OCI-LY1 (cell line): ENCODE measurements at regions not wholly inside any gene's neighbourhood (a gene's known extent, or its start where the extent isn't known, plus 50 kb on each side); places are given as distances from the start of the nearest gene placed in this dataset.

ENCODE experiments used
- H2AFZ ChIP-seq: fragments of 200-600 bp; sonication (generic), shearing (Covaris generic); 2 replicates; pipeline ENCODE4 v1.6.0; 2014; ENCODE audit warnings: antibody characterized with exemption, mild to moderate bottlenecking, low read length
- H3F3A ChIP-seq: fragments of 200-600 bp; sonication (generic), shearing (Covaris generic); 2 replicates; pipeline ENCODE4 v1.6.0; 2014; ENCODE audit warnings: mild to moderate bottlenecking, antibody characterized with exemption, low read length, moderate library complexity; ENCODE audit not compliant: insufficient read depth
- H3K27ac ChIP-seq: fragments of 200-600 bp; sonication (generic); 2 replicates; pipeline ENCODE4 v1.5.1; 2014; ENCODE audit warnings: low read length, mixed run types, mild to moderate bottlenecking, low read depth; ENCODE audit not compliant: poor library complexity, severe bottlenecking
- H3K27me3 ChIP-seq: fragments of 200-600 bp; sonication (generic); 2 replicates; pipeline ENCODE4 v1.6.0; 2014; ENCODE audit warnings: antibody characterized with exemption, mild to moderate bottlenecking, low read length, moderate library complexity; ENCODE audit not compliant: insufficient read depth
- H3K36me3 ChIP-seq: fragments of 200-600 bp; sonication (generic); 2 replicates; pipeline ENCODE4 v1.6.1; 2014; ENCODE audit warnings: mild to moderate bottlenecking, antibody characterized with exemption, low read length, moderate library complexity, mixed read lengths; ENCODE audit not compliant: insufficient read depth
- H3K4me1 ChIP-seq: fragments of 200-600 bp; sonication (generic); 2 replicates; pipeline ENCODE4 v1.5.1; 2014; ENCODE audit warnings: mild to moderate bottlenecking, low read length, moderate library complexity; ENCODE audit not compliant: insufficient read depth, severe bottlenecking
- H3K4me2 ChIP-seq: fragments of 200-600 bp; sonication (generic), shearing (Covaris generic); 2 replicates; pipeline ENCODE4 v1.6.1; 2014; ENCODE audit warnings: low read length
- H3K4me3 ChIP-seq: fragments of 200-600 bp; sonication (generic); 2 replicates; pipeline ENCODE4 v1.5.1; 2014; ENCODE audit warnings: low read length, low read depth, mild to moderate bottlenecking, mixed read lengths; ENCODE audit not compliant: poor library complexity, severe bottlenecking
- H3K79me2 ChIP-seq: fragments of 200-600 bp; shearing (Covaris generic); 2 replicates; pipeline ENCODE4 v1.6.1; 2016; ENCODE audit warnings: mixed run types, low read length, mixed read lengths; ENCODE audit not compliant: insufficient read depth
- H3K9ac ChIP-seq: fragments of 200-600 bp; sonication (generic), shearing (Covaris generic); 2 replicates; pipeline ENCODE4 v1.6.1; 2014; ENCODE audit warnings: mild to moderate bottlenecking, low read length, mixed read lengths
- H3K9me2 ChIP-seq: fragments of 200-600 bp; sonication (generic), shearing (Covaris generic); 2 replicates; pipeline ENCODE4 v1.6.1; 2014; ENCODE audit warnings: low read depth, mild to moderate bottlenecking, low read length, mixed read lengths
- H3K9me3 ChIP-seq: fragments of 200-600 bp; shearing (Covaris generic); 2 replicates; pipeline ENCODE4 v1.6.1; 2014; ENCODE audit warnings: low read length, mixed read lengths
- H4K20me1 ChIP-seq: fragments of 200-600 bp; sonication (generic), shearing (Covaris generic); 2 replicates; pipeline ENCODE4 v1.6.0; 2016; ENCODE audit warnings: mild to moderate bottlenecking, low read length; ENCODE audit not compliant: insufficient read depth
- CTCF ChIP-seq: fragments of 200-600 bp; sonication (generic), shearing (Covaris generic); IDR thresholded peaks from 2 replicates; pipeline ENCODE4 v1.5.1; 2017; ENCODE audit warnings: mild to moderate bottlenecking, antibody characterized with exemption, low read length, moderate library complexity, mixed read lengths
- EZH2 ChIP-seq: fragments of 200-600 bp; sonication (generic), shearing (Covaris generic); IDR thresholded peaks from 2 replicates; pipeline ENCODE4 v1.8.0; 2017; ENCODE audit warnings: borderline replicate concordance, mixed run types, mild to moderate bottlenecking, antibody characterized with exemption, low read length, moderate library complexity, mixed read lengths

- Histone ChIP-seq H3K4me3 (no peak overlapping the region), H3K4me2 (no peak overlapping the region), H3K36me3 (no peaks in the 10 kb centered on the region), H3K79me2 (no peaks in the 10 kb centered on the region), H3K9ac (no peak overlapping the region), H2AFZ (no peak overlapping the region), H3K27ac (no peak overlapping the region), H3K9me3 (no peaks in the 10 kb centered on the region), H3K27me3 (no peaks in the 10 kb centered on the region; the same call in 1 of the 2 replicates), H3K9me2 (no peaks in the 10 kb centered on the region), H3K4me1 (no peaks in the 10 kb centered on the region), H4K20me1 (no peaks in the 10 kb centered on the region), H3F3A (no peaks in the 10 kb centered on the region)
- no peak for TF ChIP-seq CTCF
- TF ChIP-seq EZH2 = no peak
Measured at GRCh38 chr7:22672846-22673680, 53.9 kb upstream of the IL6 start.

GRCh38 chr7:22671177-22671879 lies 55.7 kb upstream of the IL6 start:
- H3K27me3 ChIP-seq = no peaks in the 10 kb centered on the region; the same call in 1 of the 2 replicates
- no peaks in the 10 kb centered on the region for H3K9me3 ChIP-seq
- H3K9ac ChIP-seq = no peak overlapping the region
- H3K4me2 ChIP-seq = no peak overlapping the region
- TF ChIP-seq CTCF (no peak), EZH2 (no peak)
- H3K79me2 ChIP-seq = no peaks in the 10 kb centered on the region
- no peaks in the 10 kb centered on the region for H3K9me2 ChIP-seq
- H3K4me3 ChIP-seq = no peak overlapping the region
- no peaks in the 10 kb centered on the region for H3K4me1 ChIP-seq
- no peak overlapping the region for H3K27ac ChIP-seq
- no peaks in the 10 kb centered on the region for H4K20me1 ChIP-seq
- H3K36me3 ChIP-seq = no peaks in the 10 kb centered on the region
- no peak overlapping the region for H2AFZ ChIP-seq
- H3F3A ChIP-seq = no peaks in the 10 kb centered on the region

- no peak overlapping the region for H3K27ac ChIP-seq
- H3K4me1 ChIP-seq = no peaks in the 10 kb centered on the region
- H3K9ac ChIP-seq = no peak overlapping the region
- H3K4me2 ChIP-seq = no peak overlapping the region
- H3K27me3 ChIP-seq = no peaks in the 10 kb centered on the region; the same call in 1 of the 2 replicates
- H4K20me1 ChIP-seq = no peaks in the 10 kb centered on the region
- no peaks in the 10 kb centered on the region for H3K36me3 ChIP-seq
- H3K4me3 ChIP-seq = no peak overlapping the region
- no peaks in the 10 kb centered on the region for H3K9me2 ChIP-seq
- H3K9me3 ChIP-seq = no peaks in the 10 kb centered on the region
- H3K79me2 ChIP-seq = no peaks in the 10 kb centered on the region
- H2AFZ ChIP-seq = no peak overlapping the region
- H3F3A ChIP-seq = no peaks in the 10 kb centered on the region
- TF ChIP-seq CTCF (no peak), EZH2 (no peak)
Measured at GRCh38 chr7:22670422-22670815, 56.6 kb upstream of the IL6 start.
